Loucy (cell line): ENCODE measurements at regions not wholly inside any gene's neighbourhood (a gene's known extent, or its start where the extent isn't known, plus 50 kb on each side); places are given as distances from the start of the nearest gene placed in this dataset.
"Not testable (repeated sequence)": the region's sequence is repeated elsewhere in the genome, so short reads cannot be mapped to it uniquely, and the experiment has no call there.

Experiments used
- H2AFZ ChIP-seq: fragments of 200-600 bp; sonication (generic); 2 replicates; pipeline ENCODE4 v1.6.0; 2016; ENCODE audit warnings: antibody characterized with exemption, mild to moderate bottlenecking, low read length, moderate library complexity
- H3F3A ChIP-seq: fragments of 200-600 bp; 2 replicates; pipeline ENCODE4 v1.6.0; 2016; ENCODE audit warnings: antibody characterized with exemption, low read depth, mild to moderate bottlenecking
- H3K27me3 ChIP-seq: fragments of 200-600 bp; sonication (generic); 2 replicates; pipeline ENCODE4 v1.6.1; 2014; ENCODE audit warnings: low read length, mild to moderate bottlenecking; ENCODE audit not compliant: insufficient read depth, poor library complexity, severe bottlenecking
- H3K36me3 ChIP-seq: fragments of 200-600 bp; sonication (generic); 2 replicates; pipeline ENCODE4 v1.6.1; 2016; ENCODE audit warnings: low read length; ENCODE audit not compliant: insufficient read depth
- H3K4me1 ChIP-seq: fragments of 200-600 bp; sonication (generic); 2 replicates; pipeline ENCODE4 v1.5.1; 2014; ENCODE audit warnings: low read length, mild to moderate bottlenecking; ENCODE audit not compliant: insufficient read depth, poor library complexity, severe bottlenecking
- H3K4me2 ChIP-seq: fragments of 200-600 bp; sonication (generic); 2 replicates; pipeline ENCODE4 v1.6.0; 2014; ENCODE audit warnings: antibody characterized with exemption, low read length, low read depth, mild to moderate bottlenecking; ENCODE audit not compliant: poor library complexity, severe bottlenecking
- H3K4me3 ChIP-seq: fragments of 200-600 bp; sonication (generic); 2 replicates; pipeline ENCODE4 v1.5.1; 2014; ENCODE audit warnings: low read length, mild to moderate bottlenecking, mixed read lengths; ENCODE audit not compliant: poor library complexity, severe bottlenecking
- H3K79me2 ChIP-seq: fragments of 200-600 bp; sonication (generic); 2 replicates; pipeline ENCODE4 v1.6.1; 2014; ENCODE audit warnings: low read length; ENCODE audit not compliant: insufficient read depth
- H3K9ac ChIP-seq: fragments of 200-600 bp; sonication (generic); 2 replicates; pipeline ENCODE4 v1.6.0; 2014; ENCODE audit warnings: mild to moderate bottlenecking, low read depth, low read length, moderate library complexity; ENCODE audit not compliant: poor library complexity, severe bottlenecking
- H3K9me2 ChIP-seq: fragments of 200-600 bp; sonication (generic); replicated peaks from 2 replicates; pipeline ENCODE4 v1.6.1; 2016; ENCODE audit warnings: low read depth, low read length, mixed read lengths
- H3K9me3 ChIP-seq: fragments of 200-600 bp; sonication (generic); 2 replicates; pipeline ENCODE4 v1.6.1; 2014; ENCODE audit warnings: mild to moderate bottlenecking, antibody characterized with exemption, low read length, low read depth; ENCODE audit not compliant: insufficient read depth
- H4K20me1 ChIP-seq: fragments of 200-600 bp; sonication (generic); 2 replicates; pipeline ENCODE4 v1.6.0; 2014; ENCODE audit warnings: antibody characterized with exemption, low read length, mild to moderate bottlenecking; ENCODE audit not compliant: insufficient read depth, poor library complexity, severe bottlenecking
- EZH2phosphoT487 ChIP-seq: fragments of 200-600 bp; IDR thresholded peaks from 2 replicates; pipeline ENCODE4 v1.6.1; 2018; ENCODE audit warnings: antibody characterized with exemption, mild to moderate bottlenecking, moderate library complexity, borderline replicate concordance
- TF ChIP-seq, protein P1 (sequence below): fragments of 200-600 bp; sonication (generic); conservative IDR thresholded peaks from 2 replicates; pipeline ENCODE4 v1.5.1; 2014; ENCODE audit warnings: mild to moderate bottlenecking, antibody characterized with exemption, low read length

DNA sequence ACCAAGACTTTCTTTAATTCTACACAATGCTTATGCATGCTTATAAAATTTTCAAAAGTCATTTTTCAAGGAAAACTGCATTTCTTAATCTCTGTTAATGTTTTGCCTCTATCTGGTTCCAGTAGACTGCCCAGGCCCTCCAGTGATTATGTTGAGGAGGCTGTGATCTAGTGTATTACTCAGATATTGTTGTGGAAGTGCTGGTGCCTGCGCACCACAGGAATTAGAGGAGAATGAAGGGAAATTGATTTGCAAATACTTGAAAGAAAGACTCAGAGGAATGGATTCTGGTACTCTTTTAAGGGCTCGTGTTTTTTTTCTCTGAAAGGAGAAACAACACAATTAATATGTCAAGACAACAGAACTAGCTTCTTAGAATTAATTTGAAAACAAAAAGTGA is 1015.1 kb downstream of the RPA4 start:
- Histone ChIP-seq H3K9me3 (no peaks in the 10 kb centered on the region), H3K27me3 (no peaks in the 10 kb centered on the region), H3K4me1 (no peaks in the 10 kb centered on the region), H3K9me2 (no peaks in the 10 kb centered on the region), H3K4me2 (no peak overlapping the region), H3F3A (no peaks in the 10 kb centered on the region), H3K4me3 (no peak overlapping the region), H3K79me2 (no peaks in the 10 kb centered on the region), H3K36me3 (no peaks in the 10 kb centered on the region), H4K20me1 (no peaks in the 10 kb centered on the region), H2AFZ (no peak overlapping the region), H3K9ac (no peak overlapping the region)
- TF ChIP-seq EZH2phosphoT487 = no peak
- TF ChIP-seq, protein P1, sequence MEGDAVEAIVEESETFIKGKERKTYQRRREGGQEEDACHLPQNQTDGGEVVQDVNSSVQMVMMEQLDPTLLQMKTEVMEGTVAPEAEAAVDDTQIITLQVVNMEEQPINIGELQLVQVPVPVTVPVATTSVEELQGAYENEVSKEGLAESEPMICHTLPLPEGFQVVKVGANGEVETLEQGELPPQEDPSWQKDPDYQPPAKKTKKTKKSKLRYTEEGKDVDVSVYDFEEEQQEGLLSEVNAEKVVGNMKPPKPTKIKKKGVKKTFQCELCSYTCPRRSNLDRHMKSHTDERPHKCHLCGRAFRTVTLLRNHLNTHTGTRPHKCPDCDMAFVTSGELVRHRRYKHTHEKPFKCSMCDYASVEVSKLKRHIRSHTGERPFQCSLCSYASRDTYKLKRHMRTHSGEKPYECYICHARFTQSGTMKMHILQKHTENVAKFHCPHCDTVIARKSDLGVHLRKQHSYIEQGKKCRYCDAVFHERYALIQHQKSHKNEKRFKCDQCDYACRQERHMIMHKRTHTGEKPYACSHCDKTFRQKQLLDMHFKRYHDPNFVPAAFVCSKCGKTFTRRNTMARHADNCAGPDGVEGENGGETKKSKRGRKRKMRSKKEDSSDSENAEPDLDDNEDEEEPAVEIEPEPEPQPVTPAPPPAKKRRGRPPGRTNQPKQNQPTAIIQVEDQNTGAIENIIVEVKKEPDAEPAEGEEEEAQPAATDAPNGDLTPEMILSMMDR = no peak

DNA sequence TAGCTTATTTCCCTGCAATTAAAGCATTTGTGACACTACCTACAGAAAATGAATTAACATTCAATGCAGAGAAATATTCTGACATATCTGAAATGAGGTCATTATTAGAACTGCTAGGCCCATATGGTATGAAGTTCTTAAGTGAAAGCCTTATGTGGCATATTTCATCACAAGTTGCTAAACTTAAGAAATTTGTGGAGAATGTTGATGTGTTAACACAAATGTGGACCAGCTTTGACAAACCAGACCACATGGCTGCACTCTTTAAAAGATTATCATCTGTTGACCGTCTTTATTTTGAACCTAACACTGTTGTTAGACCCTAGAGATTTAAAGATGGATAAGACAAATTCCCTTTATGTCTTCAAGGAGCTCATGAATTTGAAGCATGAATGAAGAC is 1024.1 kb downstream of the RPA4 start:
- Histone ChIP-seq H3K9me3 (no peaks in the 10 kb centered on the region), H3K27me3 (no peaks in the 10 kb centered on the region), H3K4me3 (no peak overlapping the region)

DNA sequence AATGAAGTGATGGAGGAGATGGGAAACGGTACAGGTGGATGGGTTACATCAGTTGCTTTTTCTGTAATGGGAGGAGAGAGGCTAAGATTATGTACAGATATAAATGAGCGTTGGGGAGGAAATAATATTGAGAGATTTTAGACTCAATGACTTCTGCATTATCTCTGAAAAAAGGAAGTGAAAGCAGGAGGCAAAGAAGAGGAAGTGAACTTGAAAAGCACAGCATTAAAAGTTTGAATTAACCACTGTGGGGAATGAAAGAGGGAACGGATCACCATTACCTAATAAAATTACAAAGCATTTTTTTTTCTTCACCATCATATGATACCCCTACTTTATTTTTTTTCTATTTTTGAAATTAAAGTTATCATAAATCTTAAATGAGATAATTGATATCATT is 1025.5 kb downstream of the RPA4 start:
- H3K9me3 ChIP-seq = no peaks in the 10 kb centered on the region
- no peaks in the 10 kb centered on the region for H4K20me1 ChIP-seq
- H3F3A ChIP-seq = no peaks in the 10 kb centered on the region
- H3K9ac ChIP-seq = no peak overlapping the region
- no peak overlapping the region for H3K4me2 ChIP-seq
- no peaks in the 10 kb centered on the region for H3K4me1 ChIP-seq
- H3K4me3 ChIP-seq = no peak overlapping the region
- no peaks in the 10 kb centered on the region for H3K9me2 ChIP-seq
- H2AFZ ChIP-seq = no peak overlapping the region
- TF ChIP-seq, protein P1 = no peak
- TF ChIP-seq EZH2phosphoT487 = no peak
- no peaks in the 10 kb centered on the region for H3K27me3 ChIP-seq
- no peaks in the 10 kb centered on the region for H3K36me3 ChIP-seq
- no peaks in the 10 kb centered on the region for H3K79me2 ChIP-seq

More for the DNA sequence above, 1024.1 kb downstream of the RPA4 start:
- Histone ChIP-seq H4K20me1 (no peaks in the 10 kb centered on the region), H3F3A (no peaks in the 10 kb centered on the region), H2AFZ (no peak overlapping the region), H3K4me2 (no peak overlapping the region), H3K9me2 (no peaks in the 10 kb centered on the region), H3K36me3 (no peaks in the 10 kb centered on the region), H3K79me2 (no peaks in the 10 kb centered on the region), H3K4me1 (no peaks in the 10 kb centered on the region), H3K9ac (no peak overlapping the region)
- TF ChIP-seq, protein P1 = no peak
- TF ChIP-seq EZH2phosphoT487 = no peak

DNA sequence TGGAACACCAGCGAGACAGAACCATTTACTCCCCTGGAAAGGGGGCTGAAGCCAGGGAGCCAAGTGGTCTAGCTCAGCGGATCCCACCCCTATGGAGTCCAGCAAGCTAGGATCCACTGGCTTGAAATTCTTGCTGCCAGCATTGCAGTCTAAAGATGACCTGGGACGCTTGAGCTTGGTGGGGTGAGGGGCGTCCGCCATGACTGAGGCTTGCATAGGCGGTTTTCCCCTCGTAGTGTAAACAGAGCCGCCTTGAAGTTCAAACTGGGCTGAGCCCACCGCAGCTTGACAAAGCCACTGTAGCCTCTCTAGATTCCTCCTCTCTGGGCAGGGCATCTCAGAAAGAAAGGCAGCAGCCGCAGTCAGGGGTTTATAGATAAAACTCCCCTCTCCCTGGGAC is 1031.7 kb downstream of the RPA4 start:
- H3F3A ChIP-seq, H4K20me1 ChIP-seq, H3K4me1 ChIP-seq, H3K4me3 ChIP-seq, H3K9me2 ChIP-seq, H3K27me3 ChIP-seq, H3K4me2 ChIP-seq, H3K9me3 ChIP-seq, H2AFZ ChIP-seq, H3K36me3 ChIP-seq, H3K79me2 ChIP-seq, H3K9ac ChIP-seq: not testable (repeated sequence)

DNA sequence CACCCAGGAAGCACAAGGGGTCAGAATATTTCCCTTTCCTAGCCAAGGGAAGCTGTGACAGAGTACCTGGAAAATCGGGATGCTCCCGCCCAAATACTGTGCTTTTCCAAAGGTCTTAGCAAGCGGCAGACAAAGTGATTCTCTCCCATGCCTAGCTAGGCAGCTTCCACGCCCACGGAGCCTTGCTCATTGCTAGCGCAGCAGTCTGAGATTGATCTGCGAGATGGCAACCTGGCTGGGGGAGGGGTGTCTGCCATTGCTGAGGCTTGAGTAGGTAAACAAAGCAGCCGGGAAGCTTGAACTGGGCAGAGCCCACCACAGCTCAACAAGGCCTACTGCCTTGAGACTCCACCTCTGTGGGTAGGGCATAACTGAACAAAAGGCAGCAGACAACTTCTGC is 1037.5 kb downstream of the RPA4 start:
- not testable (repeated sequence) for H4K20me1 ChIP-seq, H2AFZ ChIP-seq, H3K9me2 ChIP-seq, H3K4me1 ChIP-seq, H3K9me3 ChIP-seq, H3K4me2 ChIP-seq, H3K79me2 ChIP-seq, H3K27me3 ChIP-seq, H3K9ac ChIP-seq, H3K4me3 ChIP-seq, H3F3A ChIP-seq, H3K36me3 ChIP-seq
